Spleen (tissue), 11 donors: ENCODE measurements at regions not wholly inside any gene's neighbourhood (a gene's known extent, or its start where the extent isn't known, plus 50 kb on each side); places are given as distances from the start of the nearest gene placed in this dataset.

Experiments
- DNase-seq: peaks from one replicate; pipeline ENCODE4 v3.0.0-alpha.2; 2020
- H3K27ac ChIP-seq, 8 donors: fragments of 200-600 bp; sonication (generic) in 7 of 8; 1 replicate in 4 of 8; 2 replicates in 4 of 8; pipeline versions ENCODE4 v1.5.0 to v1.8.0; 2016 to 2021; ENCODE audit warnings: inconsistent platforms in 4 of 8, mild to moderate bottlenecking in 4 of 8, moderate library complexity in 1 of 8
- H3K27me3 ChIP-seq, 7 donors: fragments of 200-600 bp; sonication (generic) in 6 of 7; replicated peaks in 1 of 7; 1 replicate in 4 of 7; 2 replicates in 3 of 7; pipeline versions ENCODE4 v1.5.0 to v1.8.0; 2016 to 2021; ENCODE audit warnings: inconsistent platforms in 3 of 7, mild to moderate bottlenecking in 1 of 7
- H3K36me3 ChIP-seq, 6 donors: fragments of 200-600 bp; sonication (generic) in 5 of 6; 1 replicate in 4 of 6; 2 replicates in 2 of 6; pipeline versions ENCODE4 v1.5.0 to v1.8.0; 2016 to 2021; ENCODE audit warnings: inconsistent platforms in 2 of 6
- H3K4me1 ChIP-seq, 6 donors: fragments of 200-600 bp; sonication (generic) in 5 of 6; 1 replicate in 3 of 6; 2 replicates in 3 of 6; pipeline versions ENCODE4 v1.5.0 to v1.8.0; 2016 to 2021; ENCODE audit warnings: inconsistent platforms in 3 of 6
- H3K4me3 ChIP-seq, 8 donors: fragments of 200-600 bp; sonication (generic) in 7 of 8; 1 replicate in 4 of 8; 2 replicates in 4 of 8; pipeline versions ENCODE4 v1.5.0 to v1.8.0; 2016 to 2021; ENCODE audit warnings: inconsistent platforms in 4 of 8, mild to moderate bottlenecking in 4 of 8, moderate library complexity in 2 of 8
- H3K9me3 ChIP-seq, 8 donors: fragments of 200-600 bp; sonication (generic) in 7 of 8; 1 replicate in 4 of 8; 2 replicates in 4 of 8; pipeline versions ENCODE4 v1.5.0 to v1.8.0; 2016 to 2021; ENCODE audit warnings: inconsistent platforms in 4 of 8
- POLR2A ChIP-seq, 3 donors: fragments of 450-650 bp; IDR thresholded peaks; one replicate each; pipeline ENCODE4 v1.5.1; 2017; ENCODE audit warnings: antibody characterized with exemption in 3 of 3, mild to moderate bottlenecking in 1 of 3
- POLR2AphosphoS5 ChIP-seq, 3 donors: sonication (generic); formaldehyde crosslinking; IDR thresholded peaks; one replicate each; pipeline ENCODE4 v1.5.1; 2017; ENCODE audit warnings: antibody characterized with exemption in 3 of 3
- WGBS, 5 donors: extraction: QIAGEN DNeasy Blood & Tissue Kit in 3 of 5; methylation state at CpG; one replicate each; pipeline versions ENCODE4 v1.1.5 to v1.1.7; 2013 to 2018; 5-methylcytosine and 5-hydroxymethylcytosine counted together
- intact Hi-C: fragments of 100-400 bp; cut with DNase I; formaldehyde crosslinking; loops from one replicate; pipeline ENCODE4 v1.15.0; 2023; ENCODE audit warnings: low total_unique reads
- TF ChIP-seq, protein P1 (sequence below), 11 experiments: fragments of 200-600 bp in 7 of 11; fragments of 450-650 bp in 4 of 11; sonication (generic) in 4 of 11; IDR thresholded peaks in 8 of 11; conservative IDR thresholded peaks in 3 of 11; 1 replicate in 7 of 11; 2 replicates in 4 of 11; pipeline versions ENCODE4 v1.4.0 to v1.8.0; 2016 to 2021; ENCODE audit warnings: antibody characterized with exemption in 11 of 11, inconsistent platforms in 4 of 11, mild to moderate bottlenecking in 1 of 11
- donor health status: healthy with polysubstance abuse.
- donor health status: DM: no; HTN: no; CAD: no; lungs with moderate emphysema.
- donor health status: DM: no; HTN: no; CAD: no.
- donor health status: Bipolar disorder and iron deficiency.
- donor health status: healthy.
- donor health status: DM: no; HTN: no; CAD: no.
- donor health status: DM: yes; HTN: yes; CAD: no.

GRCh38 chr6:53986165-53986720 lies 125.0 kb upstream of the MLIP start:
- Histone ChIP-seq H3K36me3 (no peaks in the 10 kb centered on the region), H3K9me3 (no peaks in the 10 kb centered on the region), H3K27ac (no peak overlapping the region), H3K4me3 (no peak overlapping the region), H3K27me3 (no peaks in the 10 kb centered on the region), H3K4me1 (no peaks in the 10 kb centered on the region)
- no peak for DNase-seq
- TF ChIP-seq, protein P1, sequence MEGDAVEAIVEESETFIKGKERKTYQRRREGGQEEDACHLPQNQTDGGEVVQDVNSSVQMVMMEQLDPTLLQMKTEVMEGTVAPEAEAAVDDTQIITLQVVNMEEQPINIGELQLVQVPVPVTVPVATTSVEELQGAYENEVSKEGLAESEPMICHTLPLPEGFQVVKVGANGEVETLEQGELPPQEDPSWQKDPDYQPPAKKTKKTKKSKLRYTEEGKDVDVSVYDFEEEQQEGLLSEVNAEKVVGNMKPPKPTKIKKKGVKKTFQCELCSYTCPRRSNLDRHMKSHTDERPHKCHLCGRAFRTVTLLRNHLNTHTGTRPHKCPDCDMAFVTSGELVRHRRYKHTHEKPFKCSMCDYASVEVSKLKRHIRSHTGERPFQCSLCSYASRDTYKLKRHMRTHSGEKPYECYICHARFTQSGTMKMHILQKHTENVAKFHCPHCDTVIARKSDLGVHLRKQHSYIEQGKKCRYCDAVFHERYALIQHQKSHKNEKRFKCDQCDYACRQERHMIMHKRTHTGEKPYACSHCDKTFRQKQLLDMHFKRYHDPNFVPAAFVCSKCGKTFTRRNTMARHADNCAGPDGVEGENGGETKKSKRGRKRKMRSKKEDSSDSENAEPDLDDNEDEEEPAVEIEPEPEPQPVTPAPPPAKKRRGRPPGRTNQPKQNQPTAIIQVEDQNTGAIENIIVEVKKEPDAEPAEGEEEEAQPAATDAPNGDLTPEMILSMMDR (IDR thresholded peaks at IDR 0.05 in 8 of 11, conservative IDR thresholded peaks at IDR 0.05 in 3 of 11) = peak in 6 of 11 experiments; percentile 11 to 30 (median 22)
- TF ChIP-seq POLR2AphosphoS5 (IDR thresholded peaks at IDR 0.05) = no peak
- WGBS, 5 donors = 16 to 44% (median 19%) methylated on average over 3 of the region's 3 CpGs
- intact Hi-C loops = no loop called here

DNA sequence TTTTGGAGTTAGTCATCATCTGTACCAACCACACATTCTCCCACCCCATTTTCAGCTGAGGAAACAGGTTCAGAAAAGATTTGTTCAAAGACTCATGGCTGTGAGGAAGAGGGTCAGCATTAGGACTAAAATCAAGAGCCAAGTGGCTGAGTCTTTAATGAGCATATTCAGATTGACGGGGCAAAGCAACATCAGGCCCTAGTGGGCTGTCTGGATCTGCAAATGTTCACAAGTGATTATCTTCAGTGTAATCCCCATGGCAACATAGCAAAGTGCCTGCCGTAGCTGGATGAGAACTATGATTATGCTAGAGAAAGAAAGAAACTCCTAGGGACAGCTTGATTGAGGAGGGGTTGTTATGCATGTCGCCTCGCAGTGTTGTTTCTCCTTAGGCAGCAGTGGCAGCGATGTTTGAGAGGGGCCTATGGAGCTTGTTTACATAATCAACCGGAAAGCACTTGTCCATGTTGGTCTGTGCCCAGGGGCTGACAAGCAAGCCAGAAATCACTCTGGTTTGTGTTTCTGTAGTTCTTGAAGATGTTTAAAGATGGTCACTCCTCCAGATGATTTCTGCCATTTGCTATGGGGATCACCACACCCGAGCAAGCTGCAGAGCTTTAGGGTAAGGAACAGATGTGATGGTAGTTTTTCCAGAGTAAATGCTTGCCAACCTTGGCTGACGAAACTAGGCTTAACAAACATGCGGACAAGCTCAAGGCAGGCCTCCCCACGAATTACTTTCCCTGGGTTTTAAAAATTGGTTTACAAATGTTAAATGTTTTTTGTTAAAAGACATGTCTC lies 124.3 kb upstream of the MLIP start:
- Histone ChIP-seq H3K4me1 (no peaks in the 10 kb centered on the region), H3K27ac (no peak overlapping the region), H3K27me3 (no peaks in the 10 kb centered on the region), H3K9me3 (no peaks in the 10 kb centered on the region), H3K4me3 (no peak overlapping the region), H3K36me3 (no peaks in the 10 kb centered on the region)
- WGBS, 5 donors = 65 to 86% (median 77%) methylated on average over 10 of the region's 10 CpGs
- TF ChIP-seq POLR2AphosphoS5 (IDR thresholded peaks at IDR 0.05) (no peak), POLR2A (IDR thresholded peaks at IDR 0.05) (no peak)
- TF ChIP-seq, protein P1 (IDR thresholded peaks at IDR 0.05 in 8 of 11, conservative IDR thresholded peaks at IDR 0.05 in 3 of 11) = no peak
- no peak for DNase-seq
- intact Hi-C loops = no loop called here

DNA sequence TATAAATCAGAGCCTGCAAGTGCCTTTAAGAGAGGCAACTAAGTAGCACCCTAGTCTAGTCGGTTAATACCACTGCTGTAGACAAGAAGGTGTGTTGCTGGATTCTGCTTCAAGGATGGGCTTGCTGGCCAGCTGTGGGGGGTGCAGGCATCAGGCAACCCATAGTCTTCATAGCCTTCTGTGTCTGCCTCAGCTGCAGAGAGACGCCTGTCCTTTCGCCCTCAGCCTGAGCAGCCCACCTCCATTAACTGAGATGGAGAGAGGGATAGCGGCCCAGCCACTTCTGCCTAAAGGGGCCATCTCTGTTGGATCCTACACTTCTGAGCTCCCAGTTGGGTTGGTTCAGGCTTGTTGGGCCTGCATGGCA lies 123.7 kb upstream of the MLIP start:
- Histone ChIP-seq H3K4me3 (no peak overlapping the region), H3K27me3 (no peaks in the 10 kb centered on the region), H3K4me1 (no peaks in the 10 kb centered on the region), H3K27ac (no peak overlapping the region), H3K9me3 (no peaks in the 10 kb centered on the region), H3K36me3 (no peaks in the 10 kb centered on the region)
- no peak for TF ChIP-seq POLR2A (IDR thresholded peaks at IDR 0.05)
- TF ChIP-seq, protein P1 (IDR thresholded peaks at IDR 0.05 in 8 of 11, conservative IDR thresholded peaks at IDR 0.05 in 3 of 11) = no peak
- no peak for TF ChIP-seq POLR2AphosphoS5 (IDR thresholded peaks at IDR 0.05)
- DNase-seq = no peak
- 83 to 99% (median 94%) methylated on average over 4 of the region's 4 CpGs for WGBS, 5 donors
- intact Hi-C loops = no loop called here

GRCh38 chr6:53989504-53989903 lies 121.7 kb upstream of the MLIP start:
- Histone ChIP-seq H3K4me1 (no peaks in the 10 kb centered on the region), H3K4me3 (no peak overlapping the region), H3K36me3 (no peaks in the 10 kb centered on the region), H3K9me3 (no peaks in the 10 kb centered on the region), H3K27ac (no peak overlapping the region), H3K27me3 (no peaks in the 10 kb centered on the region)
- TF ChIP-seq POLR2AphosphoS5 (IDR thresholded peaks at IDR 0.05) (no peak), POLR2A (IDR thresholded peaks at IDR 0.05) (no peak)
- TF ChIP-seq, protein P1 (IDR thresholded peaks at IDR 0.05 in 8 of 11, conservative IDR thresholded peaks at IDR 0.05 in 3 of 11) = no peak
- no peak for DNase-seq
- intact Hi-C loops = no loop called here
